ENCODE measurements at regions not wholly inside any gene's neighbourhood (a gene's known extent, or its start where the extent isn't known, plus 50 kb on each side); places are given as distances from the start of the nearest gene placed in this dataset.

DNA sequence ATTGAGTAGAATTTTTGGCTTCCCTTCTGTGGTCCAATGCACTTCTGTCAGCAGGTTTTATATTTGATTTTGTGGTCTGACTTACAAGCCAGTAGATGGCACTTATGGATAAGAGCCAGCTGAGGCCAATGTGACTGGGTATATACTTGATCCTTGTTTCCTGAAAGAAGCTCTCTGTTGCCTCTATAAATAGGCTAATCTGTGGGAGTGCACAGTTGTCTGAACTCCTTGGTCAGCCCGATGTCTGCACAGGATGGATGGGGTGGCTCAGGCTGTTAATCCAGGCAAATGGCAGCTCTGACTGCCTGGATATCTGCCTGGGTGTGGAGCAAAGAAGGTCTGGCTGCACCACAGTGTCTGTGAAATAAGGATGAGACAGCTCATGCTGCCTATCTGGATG lies 1183.7 kb upstream of the PRMT6 start:
- H3K4me1 Mint-ChIP-seq: no peaks in the 10 kb centered on the region
- H3K4me1 ChIP-seq: no peaks in the 10 kb centered on the region
- H3F3A ChIP-seq (ENCODE audit: low read depth): no peaks in the 10 kb centered on the region
- H3K4me3 ChIP-seq: no peak overlapping the region
- no peaks in the 10 kb centered on the region for H3K9me3 ChIP-seq (ENCODE audit: low read depth)
- H3K27me3 ChIP-seq: no peaks in the 10 kb centered on the region
- H3K36me3 ChIP-seq: no peaks in the 10 kb centered on the region
- H3K27me3 Mint-ChIP-seq (ENCODE audit: insufficient read depth, low read depth): no peaks in the 10 kb centered on the region
- DNase-seq (ENCODE audit: low spot score): no peak
- no peak overlapping the region for H3K4me2 ChIP-seq
- no peak overlapping the region for H2AFZ ChIP-seq (replicated peaks)
- peaks cover 3% of the 10 kb centered on the region for H3K9me3 Mint-ChIP-seq
- H4K20me1 ChIP-seq (ENCODE audit: low read depth): no peaks in the 10 kb centered on the region
- H3K4me3 Mint-ChIP-seq: no peak overlapping the region
- no peak overlapping the region for H3K27ac ChIP-seq
- no peak overlapping the region for H3K27ac Mint-ChIP-seq
- TF ChIP-seq, protein P1, sequence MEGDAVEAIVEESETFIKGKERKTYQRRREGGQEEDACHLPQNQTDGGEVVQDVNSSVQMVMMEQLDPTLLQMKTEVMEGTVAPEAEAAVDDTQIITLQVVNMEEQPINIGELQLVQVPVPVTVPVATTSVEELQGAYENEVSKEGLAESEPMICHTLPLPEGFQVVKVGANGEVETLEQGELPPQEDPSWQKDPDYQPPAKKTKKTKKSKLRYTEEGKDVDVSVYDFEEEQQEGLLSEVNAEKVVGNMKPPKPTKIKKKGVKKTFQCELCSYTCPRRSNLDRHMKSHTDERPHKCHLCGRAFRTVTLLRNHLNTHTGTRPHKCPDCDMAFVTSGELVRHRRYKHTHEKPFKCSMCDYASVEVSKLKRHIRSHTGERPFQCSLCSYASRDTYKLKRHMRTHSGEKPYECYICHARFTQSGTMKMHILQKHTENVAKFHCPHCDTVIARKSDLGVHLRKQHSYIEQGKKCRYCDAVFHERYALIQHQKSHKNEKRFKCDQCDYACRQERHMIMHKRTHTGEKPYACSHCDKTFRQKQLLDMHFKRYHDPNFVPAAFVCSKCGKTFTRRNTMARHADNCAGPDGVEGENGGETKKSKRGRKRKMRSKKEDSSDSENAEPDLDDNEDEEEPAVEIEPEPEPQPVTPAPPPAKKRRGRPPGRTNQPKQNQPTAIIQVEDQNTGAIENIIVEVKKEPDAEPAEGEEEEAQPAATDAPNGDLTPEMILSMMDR (IDR thresholded peaks at IDR 0.05): no peak
- H3K9ac ChIP-seq: no peak overlapping the region
- no peaks in the 10 kb centered on the region for H3K79me2 ChIP-seq (ENCODE audit: low read depth)
- no peaks in the 10 kb centered on the region for H3K36me3 Mint-ChIP-seq

DNA sequence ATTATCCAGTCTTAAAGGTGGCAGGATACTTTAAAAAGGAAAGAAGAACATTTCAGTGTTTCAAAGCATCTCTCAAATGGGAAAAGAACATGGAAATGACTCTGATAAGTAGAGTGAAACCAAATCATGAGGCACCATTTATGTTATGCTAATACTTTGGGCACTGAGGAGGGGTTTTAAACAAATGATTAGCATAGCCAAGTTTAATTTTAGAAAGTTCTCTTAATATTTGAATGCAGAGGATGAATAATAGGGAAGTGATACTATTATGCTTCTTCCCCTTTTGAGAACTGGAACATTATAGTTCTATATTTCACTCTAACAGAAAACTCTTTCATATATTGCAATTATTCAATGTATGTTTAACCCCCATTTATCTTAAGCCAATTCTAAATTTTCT lies 1181.9 kb upstream of the PRMT6 start:
- Histone ChIP-seq H3K79me2 (ENCODE audit: low read depth) (no peaks in the 10 kb centered on the region), H4K20me1 (ENCODE audit: low read depth) (no peaks in the 10 kb centered on the region), H3K27ac (no peak overlapping the region), H3K9ac (no peak overlapping the region), H3K27me3 (no peaks in the 10 kb centered on the region), H3K4me1 (no peaks in the 10 kb centered on the region), H3F3A (ENCODE audit: low read depth) (no peaks in the 10 kb centered on the region), H3K4me3 (no peak overlapping the region), H3K9me3 (ENCODE audit: low read depth) (no peaks in the 10 kb centered on the region), H3K4me2 (no peak overlapping the region), H3K36me3 (no peaks in the 10 kb centered on the region), H2AFZ (replicated peaks) (no peak overlapping the region)
- Mint-ChIP-seq H3K4me1 (no peaks in the 10 kb centered on the region), H3K27me3 (ENCODE audit: insufficient read depth, low read depth) (no peaks in the 10 kb centered on the region), H3K9me3 (peaks cover 3% of the 10 kb centered on the region), H3K36me3 (no peaks in the 10 kb centered on the region), H3K4me3 (no peak overlapping the region), H3K27ac (no peak overlapping the region)
- DNase-seq (ENCODE audit: low spot score): no peak
- TF ChIP-seq EZH2 (IDR thresholded peaks at IDR 0.05) (no peak), EZH2phosphoT487 (IDR thresholded peaks at IDR 0.05) (no peak)
- TF ChIP-seq, protein P1 (IDR thresholded peaks at IDR 0.05): no peak

DNA sequence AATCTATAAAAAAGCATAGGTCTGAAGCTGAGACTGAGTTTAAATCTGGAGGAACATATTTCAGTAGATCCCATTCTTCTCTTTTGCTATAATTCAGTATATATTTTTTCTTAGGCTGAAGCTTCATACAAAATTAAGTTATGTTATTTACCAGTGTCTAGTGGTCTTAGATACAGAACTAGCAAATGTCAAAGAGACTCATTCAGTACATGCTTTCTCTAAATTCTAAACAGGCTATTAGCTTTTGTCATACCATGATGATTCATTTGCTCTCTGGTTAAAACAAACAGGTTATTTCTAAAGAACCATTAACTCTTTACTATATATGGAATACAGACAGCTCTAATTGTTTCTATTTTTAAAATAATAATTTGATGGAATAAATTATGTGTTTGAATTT lies 1170.2 kb upstream of the PRMT6 start:
- no peaks in the 10 kb centered on the region for H3K36me3 Mint-ChIP-seq
- no peaks in the 10 kb centered on the region for H3K9me3 Mint-ChIP-seq

More for the DNA sequence above, 1170.2 kb upstream of the PRMT6 start:
- no peak overlapping the region for H3K27ac Mint-ChIP-seq
- Histone ChIP-seq H3K4me3 (no peak overlapping the region), H4K20me1 (ENCODE audit: low read depth) (no peaks in the 10 kb centered on the region), H3K27me3 (no peaks in the 10 kb centered on the region), H3F3A (ENCODE audit: low read depth) (no peaks in the 10 kb centered on the region), H3K9ac (no peak overlapping the region), H3K4me1 (no peaks in the 10 kb centered on the region), H3K9me3 (ENCODE audit: low read depth) (no peaks in the 10 kb centered on the region), H3K36me3 (no peaks in the 10 kb centered on the region), H2AFZ (replicated peaks) (no peak overlapping the region), H3K27ac (no peak overlapping the region), H3K4me2 (no peak overlapping the region), H3K79me2 (ENCODE audit: low read depth) (no peaks in the 10 kb centered on the region)
- no peaks in the 10 kb centered on the region for H3K27me3 Mint-ChIP-seq (ENCODE audit: insufficient read depth, low read depth)
- DNase-seq (ENCODE audit: low spot score): no peak
- TF ChIP-seq EZH2 (IDR thresholded peaks at IDR 0.05): no peak
- TF ChIP-seq, protein P1 (IDR thresholded peaks at IDR 0.05): no peak
- TF ChIP-seq EZH2phosphoT487 (IDR thresholded peaks at IDR 0.05): no peak
- H3K4me3 Mint-ChIP-seq: no peak overlapping the region
- H3K4me1 Mint-ChIP-seq: no peaks in the 10 kb centered on the region
